ENCODE measurements at regions not wholly inside any gene's neighbourhood (a gene's known extent, or its start where the extent isn't known, plus 50 kb on each side); places are given as distances from the start of the nearest gene placed in this dataset.

- H3K4me3 Mint-ChIP-seq, result no peak overlapping the region
- no peak overlapping the region for H3K4me3 ChIP-seq (ENCODE audit: low read length)
- POLR2A ChIA-PET, result no interaction called here
- no peak for ATAC-seq
- peaks cover 0 to 2% (median 0%) of the 10 kb centered on the region in 11 donors for H3K9me3 Mint-ChIP-seq
- peaks cover 0 to 17% (median 2%) of the 10 kb centered on the region in 5 donors for H3K27me3 Mint-ChIP-seq
- CTCF ChIA-PET, result no interaction called here
- no peaks in the 10 kb centered on the region for H3K36me3 Mint-ChIP-seq
- H3K36me3 ChIP-seq (ENCODE audit: control insufficient read depth in 2 of 3, insufficient read depth in 3 of 3, low read length in 3 of 3), result no peaks in the 10 kb centered on the region
- intact Hi-C loops (cut with micrococcal nuclease), result no loop called here
- H3K4me1 Mint-ChIP-seq, result peaks cover 0 to 3% (median 0%) of the 10 kb centered on the region in 7 donors
- H3K27ac Mint-ChIP-seq, result no peak overlapping the region
- no peaks in the 10 kb centered on the region for H3K27me3 ChIP-seq (ENCODE audit: control insufficient read depth in 2 of 2, insufficient read depth in 2 of 2, low read length in 2 of 2)
- H3K4me1 ChIP-seq (ENCODE audit: control insufficient read depth in 2 of 2, insufficient read depth in 2 of 2, low read length in 2 of 2), result no peaks in the 10 kb centered on the region
- no peak for DNase-seq
- no peak overlapping the region for H3K27ac ChIP-seq (ENCODE audit: low read depth, low read length)
- H3K9me3 ChIP-seq (ENCODE audit: control insufficient read depth in 2 of 3, low read length in 3 of 3), result no peaks in the 10 kb centered on the region
Measured at GRCh38 chr2:128639693-128640092, 321.0 kb upstream of the HS6ST1 start.

GRCh38 chr2:128640166-128640844 lies 321.6 kb upstream of the HS6ST1 start:
- Mint-ChIP-seq H3K27me3 (peaks cover 0 to 17% (median 0%) of the 10 kb centered on the region in 5 donors), H3K4me1 (peaks cover 0 to 4% (median 0%) of the 10 kb centered on the region in 7 donors)
- POLR2A ChIA-PET, result no interaction called here

GRCh38 chr2:128640845-128641360 lies 322.2 kb upstream of the HS6ST1 start:
- intact Hi-C loops (cut with micrococcal nuclease), result no loop called here
- H3K9me3 Mint-ChIP-seq, result peaks cover 0 to 2% (median 0%) of the 10 kb centered on the region in 11 donors
- no peak overlapping the region for H3K27ac Mint-ChIP-seq
- peaks cover 0 to 17% (median 3%) of the 10 kb centered on the region in 5 donors for H3K27me3 Mint-ChIP-seq
- POLR2A ChIA-PET, result no interaction called here
- Histone ChIP-seq H3K9me3 (ENCODE audit: control insufficient read depth in 2 of 3, low read length in 3 of 3) (no peaks in the 10 kb centered on the region), H3K27me3 (ENCODE audit: control insufficient read depth in 2 of 2, insufficient read depth in 2 of 2, low read length in 2 of 2) (no peaks in the 10 kb centered on the region), H3K4me1 (ENCODE audit: control insufficient read depth in 2 of 2, insufficient read depth in 2 of 2, low read length in 2 of 2) (no peaks in the 10 kb centered on the region), H3K27ac (ENCODE audit: low read depth, low read length) (no peak overlapping the region), H3K36me3 (ENCODE audit: control insufficient read depth in 2 of 3, insufficient read depth in 3 of 3, low read length in 3 of 3) (no peaks in the 10 kb centered on the region), H3K4me3 (ENCODE audit: low read length) (no peak overlapping the region)
- no peak overlapping the region for H3K4me3 Mint-ChIP-seq
- CTCF ChIA-PET, result no interaction called here
- H3K36me3 Mint-ChIP-seq, result no peaks in the 10 kb centered on the region
- DNase-seq (no peak), ATAC-seq (no peak)
- peaks cover 0 to 4% (median 0%) of the 10 kb centered on the region in 7 donors for H3K4me1 Mint-ChIP-seq

More at GRCh38 chr2:128640166-128640844, 321.6 kb upstream of the HS6ST1 start:
- H3K9me3 ChIP-seq (ENCODE audit: control insufficient read depth in 2 of 3, low read length in 3 of 3), result no peaks in the 10 kb centered on the region
- H3K27ac ChIP-seq (ENCODE audit: low read depth, low read length), result no peak overlapping the region
- no peak for DNase-seq
- CTCF ChIA-PET, result no interaction called here
- no peaks in the 10 kb centered on the region for H3K4me1 ChIP-seq (ENCODE audit: control insufficient read depth in 2 of 2, insufficient read depth in 2 of 2, low read length in 2 of 2)
- no peaks in the 10 kb centered on the region for H3K36me3 Mint-ChIP-seq
- intact Hi-C loops (cut with micrococcal nuclease), result no loop called here
- H3K27ac Mint-ChIP-seq, result no peak overlapping the region
- no peak overlapping the region for H3K4me3 Mint-ChIP-seq
- peaks cover 0 to 2% (median 0%) of the 10 kb centered on the region in 11 donors for H3K9me3 Mint-ChIP-seq
- H3K36me3 ChIP-seq (ENCODE audit: control insufficient read depth in 2 of 3, insufficient read depth in 3 of 3, low read length in 3 of 3), result no peaks in the 10 kb centered on the region
- H3K27me3 ChIP-seq (ENCODE audit: control insufficient read depth in 2 of 2, insufficient read depth in 2 of 2, low read length in 2 of 2), result no peaks in the 10 kb centered on the region
- no peak overlapping the region for H3K4me3 ChIP-seq (ENCODE audit: low read length)
- ATAC-seq, result no peak

GRCh38 chr2:128641421-128642080 lies 322.9 kb upstream of the HS6ST1 start:
- Mint-ChIP-seq H3K4me1 (peaks cover 0 to 4% (median 0%) of the 10 kb centered on the region in 7 donors), H3K9me3 (peaks cover 0 to 2% (median 0%) of the 10 kb centered on the region in 11 donors), H3K27ac (no peak overlapping the region), H3K4me3 (no peak overlapping the region), H3K36me3 (no peaks in the 10 kb centered on the region), H3K27me3 (peaks cover 0 to 14% (median 3%) of the 10 kb centered on the region in 5 donors)
- Histone ChIP-seq H3K9me3 (ENCODE audit: control insufficient read depth in 2 of 3, low read length in 3 of 3) (no peaks in the 10 kb centered on the region), H3K27me3 (ENCODE audit: control insufficient read depth in 2 of 2, insufficient read depth in 2 of 2, low read length in 2 of 2) (no peaks in the 10 kb centered on the region), H3K4me3 (ENCODE audit: low read length) (no peak overlapping the region), H3K36me3 (ENCODE audit: control insufficient read depth in 2 of 3, insufficient read depth in 3 of 3, low read length in 3 of 3) (no peaks in the 10 kb centered on the region), H3K4me1 (ENCODE audit: control insufficient read depth in 2 of 2, insufficient read depth in 2 of 2, low read length in 2 of 2) (no peaks in the 10 kb centered on the region), H3K27ac (ENCODE audit: low read depth, low read length) (no peak overlapping the region)
- ATAC-seq (no peak), DNase-seq (no peak)
- intact Hi-C loops (cut with micrococcal nuclease), result no loop called here
- CTCF ChIA-PET, result no interaction called here
- POLR2A ChIA-PET, result no interaction called here

- Mint-ChIP-seq H3K4me3 (no peak overlapping the region), H3K9me3 (peaks cover 0 to 2% (median 0%) of the 10 kb centered on the region in 11 donors), H3K27me3 (peaks cover 0 to 11% (median 3%) of the 10 kb centered on the region in 5 donors), H3K27ac (no peak overlapping the region), H3K4me1 (peaks cover 0 to 4% (median 0%) of the 10 kb centered on the region in 7 donors), H3K36me3 (no peaks in the 10 kb centered on the region)
- ATAC-seq (no peak), DNase-seq (no peak)
- H3K27ac ChIP-seq (ENCODE audit: low read depth, low read length), result no peak overlapping the region
- H3K36me3 ChIP-seq (ENCODE audit: control insufficient read depth in 2 of 3, insufficient read depth in 3 of 3, low read length in 3 of 3), result no peaks in the 10 kb centered on the region
- no peaks in the 10 kb centered on the region for H3K27me3 ChIP-seq (ENCODE audit: control insufficient read depth in 2 of 2, insufficient read depth in 2 of 2, low read length in 2 of 2)
- ChIA-PET POLR2A (no interaction called here), CTCF (no interaction called here)
- no peaks in the 10 kb centered on the region for H3K4me1 ChIP-seq (ENCODE audit: control insufficient read depth in 2 of 2, insufficient read depth in 2 of 2, low read length in 2 of 2)
- no peaks in the 10 kb centered on the region for H3K9me3 ChIP-seq (ENCODE audit: control insufficient read depth in 2 of 3, low read length in 3 of 3)
- intact Hi-C loops (cut with micrococcal nuclease), result no loop called here
- no peak overlapping the region for H3K4me3 ChIP-seq (ENCODE audit: low read length)
Measured at GRCh38 chr2:128642316-128642715, 323.6 kb upstream of the HS6ST1 start.

- H3K4me1 Mint-ChIP-seq, result peaks cover 0 to 4% (median 0%) of the 10 kb centered on the region in 7 donors
- intact Hi-C loops (cut with micrococcal nuclease), result no loop called here
- H3K27me3 Mint-ChIP-seq, result peaks cover 0 to 7% (median 3%) of the 10 kb centered on the region in 5 donors
- H3K9me3 ChIP-seq (ENCODE audit: control insufficient read depth in 2 of 3, low read length in 3 of 3), result no peaks in the 10 kb centered on the region
- no peak overlapping the region for H3K4me3 ChIP-seq (ENCODE audit: low read length)
- H3K4me1 ChIP-seq (ENCODE audit: control insufficient read depth in 2 of 2, insufficient read depth in 2 of 2, low read length in 2 of 2), result no peaks in the 10 kb centered on the region
- ATAC-seq (no peak), DNase-seq (no peak)
- H3K36me3 ChIP-seq (ENCODE audit: control insufficient read depth in 2 of 3, insufficient read depth in 3 of 3, low read length in 3 of 3), result no peaks in the 10 kb centered on the region
- H3K9me3 Mint-ChIP-seq, result peaks cover 0 to 2% (median 0%) of the 10 kb centered on the region in 11 donors
- H3K27me3 ChIP-seq (ENCODE audit: control insufficient read depth in 2 of 2, insufficient read depth in 2 of 2, low read length in 2 of 2), result no peaks in the 10 kb centered on the region
- no peak overlapping the region for H3K4me3 Mint-ChIP-seq
- peak overlapping the region in 1 of 9 donors; percentile 5 for H3K27ac Mint-ChIP-seq
- no peaks in the 10 kb centered on the region for H3K36me3 Mint-ChIP-seq
- H3K27ac ChIP-seq (ENCODE audit: low read depth, low read length), result no peak overlapping the region
- CTCF ChIA-PET, result no interaction called here
- POLR2A ChIA-PET, result no interaction called here
Measured at GRCh38 chr2:128642821-128643220, 324.2 kb upstream of the HS6ST1 start.

All from naive thymus-derived CD4-positive, alpha-beta T cell (primary cell).